ENCODE measurements at regions not wholly inside any gene's neighbourhood (a gene's known extent, or its start where the extent isn't known, plus 50 kb on each side); places are given as distances from the start of the nearest gene placed in this dataset.
"Not testable (repeated sequence)": the region's sequence is repeated elsewhere in the genome, so short reads cannot be mapped to it uniquely, and the experiment has no call there.

GRCh38 chr5:92064993-92065392 lies 681.9 kb upstream of the ARRDC3 start:
- no peak for DNase-seq

DNA sequence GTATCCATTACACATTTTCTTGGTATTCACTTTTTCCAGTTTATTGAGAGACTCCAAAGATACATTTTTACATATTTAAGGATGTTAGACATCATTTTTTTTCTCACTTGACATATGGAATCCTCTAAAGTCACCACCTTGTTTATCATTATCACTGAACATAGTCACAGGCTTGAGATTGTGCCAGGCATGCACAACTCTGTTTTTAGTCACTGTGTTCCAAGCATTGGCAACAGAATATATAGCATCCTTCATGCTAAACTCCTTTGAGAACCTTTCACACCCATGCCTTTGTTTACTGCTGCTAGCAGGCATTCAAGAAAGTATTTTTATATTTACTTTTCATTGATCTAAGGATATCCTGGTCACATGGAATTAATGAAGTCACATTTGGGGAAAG lies 668.6 kb upstream of the ARRDC3 start:
- DNase-seq: no peak

GRCh38 chr5:92050970-92051369 lies 667.9 kb upstream of the ARRDC3 start:
- no peak for DNase-seq

DNA sequence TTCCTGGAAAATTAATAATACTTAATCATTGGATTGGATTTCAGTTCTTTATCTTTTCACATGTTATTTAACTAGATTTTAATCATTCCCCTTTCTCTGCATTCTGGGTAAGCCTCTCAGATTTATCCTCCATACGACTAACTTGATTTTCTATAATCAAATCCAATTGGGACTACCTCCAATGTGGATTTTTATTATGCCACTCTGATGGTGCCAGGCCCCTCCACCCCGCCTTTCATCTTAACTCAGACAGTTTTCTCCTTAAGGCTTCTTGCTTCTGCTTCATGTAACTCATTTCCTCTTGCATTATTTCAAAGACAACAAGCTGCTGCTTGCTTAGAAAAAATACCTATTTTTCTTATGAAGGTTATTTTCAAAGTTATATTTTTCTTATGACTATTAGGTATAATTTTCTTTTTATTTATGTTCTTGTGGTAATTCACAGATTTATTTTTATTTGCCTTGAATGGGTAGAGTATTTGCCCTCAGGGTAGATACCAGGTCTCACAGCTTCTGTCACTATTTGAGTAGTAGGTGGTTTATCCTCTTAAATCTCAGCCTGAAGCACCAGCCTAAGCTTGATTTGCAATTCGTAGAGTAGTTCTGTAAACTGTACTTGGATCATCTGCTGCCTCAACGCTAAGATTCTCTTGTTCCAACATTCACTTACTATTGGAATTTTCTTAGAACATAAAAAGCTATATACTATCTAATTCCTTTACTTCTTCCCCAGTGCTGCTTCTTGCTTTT lies 659.0 kb upstream of the ARRDC3 start:
- DNase-seq: no peak

DNA sequence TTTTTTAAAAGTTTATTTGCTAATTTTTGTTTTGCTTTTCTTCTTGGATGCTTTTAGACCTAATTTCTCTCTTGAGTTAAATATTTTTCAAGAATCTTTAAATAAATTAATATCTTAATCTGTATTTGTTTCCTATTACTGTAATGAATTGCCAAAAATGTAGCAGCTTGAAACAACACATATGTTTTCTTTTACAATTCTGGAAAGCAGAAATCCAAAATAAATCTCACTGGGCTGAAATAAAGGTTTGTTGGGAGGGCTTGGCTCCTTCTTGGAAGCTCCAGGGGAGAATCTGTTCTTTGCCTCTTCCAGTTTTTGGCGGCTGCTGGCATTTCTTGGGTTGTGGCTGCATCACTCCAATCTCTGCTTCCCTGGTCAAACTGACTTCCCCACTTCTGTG lies 658.1 kb upstream of the ARRDC3 start:
- DNase-seq: no peak

- not testable (repeated sequence) for DNase-seq
These were observed 646.7 kb upstream of the ARRDC3 start for GRCh38 chr5:92029792-92030191.

DNA sequence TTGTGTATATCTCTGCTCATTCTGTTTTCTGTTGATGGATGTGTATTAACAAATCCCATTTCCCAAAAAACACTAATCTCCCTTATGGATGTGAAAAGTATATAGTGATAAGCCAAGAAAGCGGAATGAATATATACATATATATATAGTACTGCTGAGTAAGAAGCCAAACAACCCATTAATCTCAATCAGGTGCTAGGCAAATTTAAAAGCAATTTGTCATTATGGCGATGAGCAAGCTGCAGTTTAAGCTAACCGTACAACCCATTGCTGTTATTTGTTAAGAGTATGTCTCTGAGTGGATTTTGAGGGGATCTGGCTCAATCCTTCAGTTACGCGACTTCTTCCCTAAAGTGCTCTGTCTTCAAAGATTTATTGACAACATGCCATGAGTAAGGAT lies 640.4 kb upstream of the ARRDC3 start:
- no peak for DNase-seq

- no peak for DNase-seq
These were observed 640.0 kb upstream of the ARRDC3 start for GRCh38 chr5:92023141-92023471.

- no peak for DNase-seq
These were observed 639.5 kb upstream of the ARRDC3 start for GRCh38 chr5:92022415-92023140.

DNA sequence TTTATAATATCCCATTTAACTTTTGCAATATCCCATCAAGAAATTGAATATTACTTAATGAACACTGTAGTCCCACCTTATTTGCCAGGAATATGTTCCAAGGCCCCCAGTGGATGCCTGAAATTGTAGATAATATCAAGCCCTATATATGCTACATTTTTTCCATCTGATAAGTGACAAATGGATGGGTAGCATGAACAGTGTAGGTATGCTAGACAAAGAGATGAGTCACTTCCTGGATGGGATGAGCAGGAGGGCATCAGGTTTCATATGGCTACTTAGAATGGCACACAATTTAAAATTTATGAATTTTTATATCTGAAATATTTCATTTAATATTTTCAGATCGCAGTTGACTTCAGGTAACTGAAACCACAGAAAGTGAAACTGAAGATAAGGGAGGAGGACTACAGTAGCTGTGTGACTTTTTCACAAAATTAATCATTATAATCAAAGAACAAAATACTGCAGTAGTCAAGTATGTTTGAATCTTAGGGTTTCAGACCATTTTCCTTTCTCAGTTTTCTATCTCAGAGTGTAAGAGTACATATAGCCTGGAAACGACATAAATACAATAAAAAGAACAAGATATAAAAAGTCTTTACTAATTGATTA lies 636.4 kb upstream of the ARRDC3 start:
- DNase-seq: no peak

DNA sequence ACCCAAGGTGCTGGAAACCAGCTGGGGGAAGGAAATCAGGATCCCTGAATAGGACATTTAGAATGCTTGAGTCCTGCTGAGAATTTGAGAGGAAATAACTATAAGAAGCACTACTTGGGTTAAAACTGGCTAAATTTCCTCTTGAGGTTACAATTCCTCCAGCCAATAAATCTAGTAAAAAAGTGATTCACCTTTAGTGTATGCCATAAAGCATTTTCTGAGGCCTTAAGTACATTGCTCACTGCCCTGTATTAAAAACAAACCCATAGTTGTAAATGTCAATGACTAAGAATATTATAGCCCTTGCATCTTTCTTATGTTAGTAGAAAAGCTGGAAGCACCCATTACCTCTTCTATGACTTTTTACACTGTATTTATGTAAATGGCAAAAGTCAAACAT lies 634.7 kb upstream of the ARRDC3 start:
- DNase-seq: no peak

DNA sequence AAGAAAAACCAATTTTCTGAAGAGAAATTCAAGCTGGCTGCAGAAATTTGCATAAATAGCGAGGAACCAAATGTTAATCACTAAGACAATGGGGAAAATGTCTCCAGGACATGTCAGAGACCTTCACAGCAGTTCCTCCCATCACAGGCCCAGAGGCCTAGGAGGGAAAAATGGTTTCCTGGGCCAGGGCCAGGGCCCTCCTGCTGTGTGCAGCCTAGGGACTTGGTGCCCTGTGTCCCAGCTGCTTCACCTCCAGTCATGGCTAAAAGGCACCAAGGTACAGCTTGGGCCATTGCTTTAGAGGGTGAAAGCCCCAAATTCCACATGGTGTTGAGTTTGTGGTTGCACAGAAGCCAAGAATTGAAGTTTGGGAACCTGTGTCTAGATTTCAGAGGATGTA lies 628.7 kb upstream of the ARRDC3 start:
- not testable (repeated sequence) for DNase-seq

DNA sequence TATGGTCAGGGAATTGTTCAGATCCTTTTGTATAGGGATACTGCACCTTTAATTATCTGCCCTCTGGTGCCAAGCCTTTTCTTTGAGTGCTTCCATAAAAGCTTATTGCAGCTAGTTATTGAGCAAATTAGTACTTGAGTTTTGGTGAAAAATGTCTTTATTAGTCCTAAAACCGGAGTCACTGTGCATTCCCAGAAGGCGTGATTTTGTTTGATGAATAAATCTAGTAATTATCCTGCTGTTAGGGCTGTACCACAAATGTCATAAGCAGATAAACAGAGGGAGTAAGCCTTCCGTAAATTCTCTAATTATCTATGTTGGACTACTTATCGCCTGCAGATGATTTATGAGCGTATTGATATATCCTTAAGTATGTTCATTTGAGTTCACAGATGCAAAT lies 620.7 kb upstream of the ARRDC3 start:
- DNase-seq: no peak

DNA sequence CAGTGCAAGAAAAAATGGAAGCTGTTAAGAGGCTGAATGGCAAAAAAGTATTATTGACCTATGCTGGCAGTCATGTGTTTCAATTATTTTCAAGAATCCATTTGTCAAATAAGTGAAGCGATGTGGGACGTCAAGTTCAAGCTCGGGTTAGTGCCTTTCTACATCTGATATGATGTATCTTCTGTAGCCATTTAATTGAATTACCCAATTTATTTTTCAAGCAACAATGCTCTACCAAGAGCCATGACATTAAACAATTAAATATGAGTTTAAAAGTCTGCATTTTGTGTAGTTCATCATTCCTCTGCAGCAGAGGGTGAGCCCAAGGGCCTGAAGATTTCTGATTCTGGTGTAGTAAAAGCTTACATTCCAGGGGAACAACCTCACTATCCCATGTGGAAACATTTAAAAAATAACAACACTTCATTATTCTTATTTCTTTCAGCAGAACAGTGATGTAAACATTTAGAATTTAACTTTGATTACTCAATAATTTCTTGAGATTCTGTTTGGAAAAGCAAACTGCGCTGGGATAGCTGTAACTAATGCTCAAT lies 619.7 kb upstream of the ARRDC3 start:
- no peak for DNase-seq

DNA sequence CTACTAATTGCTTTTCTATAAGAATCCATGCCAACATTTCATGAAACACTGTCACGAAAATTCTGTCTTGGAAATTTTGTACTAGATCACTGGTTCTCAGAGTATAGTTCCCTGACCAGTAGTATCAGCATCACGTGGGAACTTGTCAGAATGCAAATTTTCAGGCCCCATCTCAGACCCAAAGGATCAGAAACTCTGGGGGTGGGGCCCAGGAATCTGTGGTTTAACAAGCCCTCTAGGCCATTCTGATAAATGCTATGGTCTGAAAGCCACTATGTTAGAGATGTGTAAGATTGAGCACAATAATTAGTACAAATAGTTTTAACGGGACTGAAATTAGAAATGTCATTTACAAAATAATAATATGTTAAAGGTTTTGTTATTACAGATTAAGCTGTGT lies 615.7 kb upstream of the ARRDC3 start:
- DNase-seq: no peak

- no peak for DNase-seq
These were observed 600.8 kb upstream of the ARRDC3 start for GRCh38 chr5:91983869-91984268.

- no peak for DNase-seq
These were observed 595.2 kb upstream of the ARRDC3 start for GRCh38 chr5:91978221-91978882.

GRCh38 chr5:91977579-91977978 lies 594.5 kb upstream of the ARRDC3 start:
- DNase-seq: no peak

GRCh38 chr5:91976451-91976850 lies 593.3 kb upstream of the ARRDC3 start:
- no peak for DNase-seq

DNA sequence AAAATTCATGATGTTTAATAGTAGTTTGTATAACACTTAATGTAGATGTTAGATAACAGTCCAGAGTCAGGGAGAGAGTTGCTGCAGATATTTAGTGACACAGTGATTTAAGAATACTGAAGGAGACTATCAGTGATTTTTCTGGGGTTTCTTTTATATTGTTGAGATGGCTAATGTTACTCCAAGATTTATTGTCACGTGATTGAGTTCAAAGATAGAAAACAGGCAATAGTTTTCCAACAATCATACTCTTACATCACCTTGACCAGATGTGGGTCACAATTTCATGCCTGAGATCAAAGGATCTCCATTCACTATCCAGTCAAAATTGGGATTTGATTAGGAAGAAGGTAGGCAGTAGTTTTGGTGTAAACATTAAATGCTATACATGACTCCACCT lies 580.0 kb upstream of the ARRDC3 start:
- no peak for DNase-seq

GRCh38 chr5:91957666-91958065 lies 574.5 kb upstream of the ARRDC3 start:
- DNase-seq: no peak

DNA sequence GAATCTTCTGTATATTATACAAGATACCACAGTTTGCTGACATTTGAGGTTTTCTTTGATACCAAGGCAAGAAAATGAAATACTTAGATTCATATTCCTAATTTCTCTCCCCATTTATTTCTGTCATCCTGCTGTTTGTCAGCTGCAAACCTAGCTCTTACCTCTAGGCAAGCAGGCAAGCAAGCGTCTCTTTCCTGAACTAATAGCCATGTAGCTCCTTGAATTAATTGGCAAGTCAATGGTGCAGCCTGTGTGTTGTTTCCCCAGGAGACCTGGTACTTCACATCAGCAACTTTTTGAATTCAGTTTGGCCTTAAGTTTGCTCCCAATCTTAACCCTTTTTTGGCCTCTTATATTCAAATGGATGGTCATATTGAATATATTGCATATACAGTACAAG lies 573.6 kb upstream of the ARRDC3 start:
- DNase-seq: no peak

GRCh38 chr5:91955610-91956009 lies 572.5 kb upstream of the ARRDC3 start:
- DNase-seq: no peak

- no peak for DNase-seq
These were observed 571.0 kb upstream of the ARRDC3 start for GRCh38 chr5:91954136-91954535.
